ENCODE measurements at regions not wholly inside any gene's neighbourhood (a gene's known extent, or its start where the extent isn't known, plus 50 kb on each side); places are given as distances from the start of the nearest gene placed in this dataset.

- Mint-ChIP-seq H3K36me3 (ENCODE audit: low read depth) (no peaks in the 10 kb centered on the region), H3K27ac (no peak overlapping the region), H3K4me1 (ENCODE audit: low read depth) (no peaks in the 10 kb centered on the region), H3K4me3 (no peak overlapping the region), H3K27me3 (peaks cover 17% of the 10 kb centered on the region), H3K9me3 (no peaks in the 10 kb centered on the region)
Observed at GRCh38 chr19:29381353-29382203, 144.2 kb upstream of the VSTM2B start.

GRCh38 chr19:29383696-29384095 lies 142.1 kb upstream of the VSTM2B start:
- Mint-ChIP-seq H3K4me1 (ENCODE audit: low read depth) (no peaks in the 10 kb centered on the region), H3K27ac (no peak overlapping the region), H3K9me3 (no peaks in the 10 kb centered on the region), H3K36me3 (ENCODE audit: low read depth) (no peaks in the 10 kb centered on the region), H3K4me3 (no peak overlapping the region), H3K27me3 (peaks cover 17% of the 10 kb centered on the region)

GRCh38 chr19:29384656-29385055 lies 141.1 kb upstream of the VSTM2B start:
- Mint-ChIP-seq H3K9me3 (no peaks in the 10 kb centered on the region), H3K4me3 (no peak overlapping the region), H3K27me3 (peaks cover 11% of the 10 kb centered on the region), H3K4me1 (ENCODE audit: low read depth) (no peaks in the 10 kb centered on the region), H3K27ac (no peak overlapping the region), H3K36me3 (ENCODE audit: low read depth) (no peaks in the 10 kb centered on the region)

- H3K4me3 Mint-ChIP-seq: no peak overlapping the region
- no peaks in the 10 kb centered on the region for H3K36me3 Mint-ChIP-seq (ENCODE audit: low read depth)
- H3K27me3 Mint-ChIP-seq: peaks cover 5% of the 10 kb centered on the region
- H3K9me3 Mint-ChIP-seq: no peaks in the 10 kb centered on the region
- no peaks in the 10 kb centered on the region for H3K4me1 Mint-ChIP-seq (ENCODE audit: low read depth)
- no peak overlapping the region for H3K27ac Mint-ChIP-seq
Observed at GRCh38 chr19:29385191-29385795, 140.5 kb upstream of the VSTM2B start.

- H3K4me3 Mint-ChIP-seq: no peak overlapping the region
- no peaks in the 10 kb centered on the region for H3K27me3 Mint-ChIP-seq
- H3K27ac Mint-ChIP-seq: no peak overlapping the region
- no peaks in the 10 kb centered on the region for H3K4me1 Mint-ChIP-seq (ENCODE audit: low read depth)
- no peaks in the 10 kb centered on the region for H3K36me3 Mint-ChIP-seq (ENCODE audit: low read depth)
- H3K9me3 Mint-ChIP-seq: peaks cover 10% of the 10 kb centered on the region
Observed at GRCh38 chr19:29386970-29387369, 138.8 kb upstream of the VSTM2B start.

- Mint-ChIP-seq H3K9me3 (peaks cover 10% of the 10 kb centered on the region), H3K27me3 (no peaks in the 10 kb centered on the region), H3K36me3 (ENCODE audit: low read depth) (no peaks in the 10 kb centered on the region), H3K4me1 (ENCODE audit: low read depth) (no peaks in the 10 kb centered on the region), H3K4me3 (no peak overlapping the region), H3K27ac (no peak overlapping the region)
Observed at GRCh38 chr19:29387586-29387985, 138.2 kb upstream of the VSTM2B start.

GRCh38 chr19:29389495-29389894 lies 136.3 kb upstream of the VSTM2B start:
- Mint-ChIP-seq H3K9me3 (peaks cover 10% of the 10 kb centered on the region), H3K4me1 (ENCODE audit: low read depth) (no peaks in the 10 kb centered on the region), H3K27ac (no peak overlapping the region), H3K4me3 (no peak overlapping the region), H3K27me3 (no peaks in the 10 kb centered on the region), H3K36me3 (ENCODE audit: low read depth) (no peaks in the 10 kb centered on the region)

- no peak overlapping the region for H3K27ac Mint-ChIP-seq
- no peaks in the 10 kb centered on the region for H3K4me1 Mint-ChIP-seq (ENCODE audit: low read depth)
- no peaks in the 10 kb centered on the region for H3K27me3 Mint-ChIP-seq
- no peak overlapping the region for H3K4me3 Mint-ChIP-seq
- no peaks in the 10 kb centered on the region for H3K36me3 Mint-ChIP-seq (ENCODE audit: low read depth)
- peaks cover 10% of the 10 kb centered on the region for H3K9me3 Mint-ChIP-seq
Observed at GRCh38 chr19:29390742-29391141, 135.1 kb upstream of the VSTM2B start.

- no peaks in the 10 kb centered on the region for H3K27me3 Mint-ChIP-seq
- no peak overlapping the region for H3K4me3 Mint-ChIP-seq
- H3K36me3 Mint-ChIP-seq (ENCODE audit: low read depth): no peaks in the 10 kb centered on the region
- no peaks in the 10 kb centered on the region for H3K4me1 Mint-ChIP-seq (ENCODE audit: low read depth)
- H3K9me3 Mint-ChIP-seq: peaks cover 10% of the 10 kb centered on the region
- H3K27ac Mint-ChIP-seq: no peak overlapping the region
Observed at GRCh38 chr19:29393915-29394460, 131.8 kb upstream of the VSTM2B start.

- Mint-ChIP-seq H3K9me3 (peaks cover 10% of the 10 kb centered on the region), H3K4me3 (no peak overlapping the region), H3K36me3 (ENCODE audit: low read depth) (no peaks in the 10 kb centered on the region), H3K27me3 (no peaks in the 10 kb centered on the region), H3K4me1 (ENCODE audit: low read depth) (no peaks in the 10 kb centered on the region), H3K27ac (no peak overlapping the region)
Observed at GRCh38 chr19:29395111-29395733, 130.6 kb upstream of the VSTM2B start.

- no peak overlapping the region for H3K27ac Mint-ChIP-seq
- no peak overlapping the region for H3K4me3 Mint-ChIP-seq
Observed at GRCh38 chr19:29395734-29396414, 129.9 kb upstream of the VSTM2B start.

GRCh38 chr19:29396925-29397324 lies 128.9 kb upstream of the VSTM2B start:
- Mint-ChIP-seq H3K4me1 (ENCODE audit: low read depth) (no peaks in the 10 kb centered on the region), H3K36me3 (ENCODE audit: low read depth) (no peaks in the 10 kb centered on the region), H3K4me3 (no peak overlapping the region), H3K27ac (no peak overlapping the region), H3K27me3 (no peaks in the 10 kb centered on the region), H3K9me3 (peaks cover 1% of the 10 kb centered on the region)

More at GRCh38 chr19:29395734-29396414, 129.9 kb upstream of the VSTM2B start:
- Mint-ChIP-seq H3K4me1 (ENCODE audit: low read depth) (no peaks in the 10 kb centered on the region), H3K36me3 (ENCODE audit: low read depth) (no peaks in the 10 kb centered on the region), H3K9me3 (peaks cover 10% of the 10 kb centered on the region), H3K27me3 (no peaks in the 10 kb centered on the region)

- no peaks in the 10 kb centered on the region for H3K36me3 Mint-ChIP-seq (ENCODE audit: low read depth)
- no peak overlapping the region for H3K27ac Mint-ChIP-seq
- no peak overlapping the region for H3K4me3 Mint-ChIP-seq
- H3K4me1 Mint-ChIP-seq (ENCODE audit: low read depth): no peaks in the 10 kb centered on the region
- H3K27me3 Mint-ChIP-seq: no peaks in the 10 kb centered on the region
- H3K9me3 Mint-ChIP-seq: no peaks in the 10 kb centered on the region
Observed at GRCh38 chr19:29397748-29398147, 128.0 kb upstream of the VSTM2B start.

GRCh38 chr19:29399804-29400203 lies 126.0 kb upstream of the VSTM2B start:
- H3K4me3 Mint-ChIP-seq: no peak overlapping the region
- no peaks in the 10 kb centered on the region for H3K4me1 Mint-ChIP-seq (ENCODE audit: low read depth)
- no peaks in the 10 kb centered on the region for H3K27me3 Mint-ChIP-seq
- H3K27ac Mint-ChIP-seq: no peak overlapping the region
- no peaks in the 10 kb centered on the region for H3K9me3 Mint-ChIP-seq
- no peaks in the 10 kb centered on the region for H3K36me3 Mint-ChIP-seq (ENCODE audit: low read depth)
